GM21529 (cell line): ENCODE measurements at regions not wholly inside any gene's neighbourhood (a gene's known extent, or its start where the extent isn't known, plus 50 kb on each side); places are given as distances from the start of the nearest gene placed in this dataset.
A peak's percentile ranks its signal among the peaks of the same experiment; 100 is the strongest.
"Not testable (repeated sequence)": the region's sequence is repeated elsewhere in the genome, so short reads cannot be mapped to it uniquely, and the experiment has no call there.

ENCODE experiments used
- ATAC-seq: cut with Tn5 transposase; IDR thresholded peaks from one replicate; pipeline ENCODE4 v1.9.1; 2021; ENCODE audit not compliant: unreplicated experiment

DNA sequence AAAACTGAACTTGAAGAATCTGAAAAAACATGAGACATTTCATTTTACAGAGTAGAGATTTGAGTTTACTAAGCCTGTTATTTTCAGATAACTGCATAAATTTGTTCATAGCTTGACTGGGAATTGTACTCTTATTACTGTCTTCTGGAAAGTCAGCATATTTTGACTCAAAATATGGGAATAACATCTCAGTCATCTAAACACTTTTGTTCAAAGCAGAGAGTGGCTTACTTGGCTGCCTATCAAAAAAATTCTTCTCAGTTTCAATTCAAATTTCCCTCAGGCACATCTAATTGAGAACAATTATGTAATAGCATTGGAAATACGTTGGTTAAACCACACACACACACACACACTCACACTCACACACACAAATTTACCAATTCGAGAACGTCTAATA lies 384.6 kb downstream of the ARL4A start:
- no peak for ATAC-seq

DNA sequence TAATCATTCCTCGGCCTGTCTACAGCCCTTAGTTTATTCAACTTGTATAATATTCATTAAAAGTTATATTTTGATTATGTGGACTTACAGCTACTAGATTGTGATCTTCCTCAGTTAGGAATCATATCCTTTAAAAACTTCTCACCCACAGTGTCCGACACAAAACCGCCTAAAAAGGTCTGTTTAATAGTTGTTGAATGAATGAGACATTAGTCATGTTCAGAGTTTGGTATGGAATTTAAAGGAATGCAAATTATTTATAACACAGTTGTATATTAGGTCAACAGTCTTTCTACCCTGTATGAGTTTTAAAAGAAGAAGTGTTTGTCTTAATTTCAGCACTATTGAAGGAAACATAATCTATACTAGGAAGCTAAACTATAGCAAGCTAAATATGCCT lies 390.0 kb downstream of the ARL4A start:
- no peak for ATAC-seq

DNA sequence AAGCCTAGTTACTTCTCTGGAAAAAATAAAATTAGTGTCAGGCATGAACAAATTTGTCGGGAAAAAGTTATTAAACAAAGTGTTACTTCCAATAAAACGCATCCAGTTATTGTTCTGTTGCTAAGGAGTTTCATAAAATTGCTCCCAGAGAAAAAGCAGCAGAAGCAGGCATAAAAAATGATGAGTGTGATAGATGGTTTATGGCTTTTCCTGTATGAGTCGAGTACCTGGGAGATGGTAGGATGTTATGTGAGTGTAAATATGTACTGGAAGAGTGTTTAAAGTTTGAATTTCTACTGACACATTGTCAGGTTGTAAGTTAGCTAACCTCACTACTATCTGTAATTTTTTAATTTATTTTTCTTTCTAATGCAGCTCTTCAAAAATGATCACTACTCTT lies 390.7 kb downstream of the ARL4A start:
- no peak for ATAC-seq

DNA sequence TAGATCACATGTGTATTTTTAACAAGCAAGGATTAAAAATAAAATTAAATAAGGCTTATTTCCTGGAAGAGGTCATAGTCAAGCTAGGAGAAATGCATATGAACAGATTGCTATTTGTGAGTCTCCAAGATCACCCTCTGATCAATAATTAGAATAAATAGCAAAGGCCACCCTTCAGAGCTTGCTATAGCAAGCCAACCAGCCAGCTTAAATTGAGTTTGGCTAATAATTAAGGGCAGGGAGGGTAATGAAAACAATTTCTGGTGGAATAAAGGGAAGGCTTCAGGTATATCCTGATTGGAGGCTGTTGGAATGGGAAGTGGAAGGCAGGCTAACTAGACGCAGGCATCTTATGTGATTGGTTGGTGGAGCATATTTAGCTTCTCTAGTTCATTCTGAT lies 403.5 kb downstream of the ARL4A start:
- no peak for ATAC-seq

DNA sequence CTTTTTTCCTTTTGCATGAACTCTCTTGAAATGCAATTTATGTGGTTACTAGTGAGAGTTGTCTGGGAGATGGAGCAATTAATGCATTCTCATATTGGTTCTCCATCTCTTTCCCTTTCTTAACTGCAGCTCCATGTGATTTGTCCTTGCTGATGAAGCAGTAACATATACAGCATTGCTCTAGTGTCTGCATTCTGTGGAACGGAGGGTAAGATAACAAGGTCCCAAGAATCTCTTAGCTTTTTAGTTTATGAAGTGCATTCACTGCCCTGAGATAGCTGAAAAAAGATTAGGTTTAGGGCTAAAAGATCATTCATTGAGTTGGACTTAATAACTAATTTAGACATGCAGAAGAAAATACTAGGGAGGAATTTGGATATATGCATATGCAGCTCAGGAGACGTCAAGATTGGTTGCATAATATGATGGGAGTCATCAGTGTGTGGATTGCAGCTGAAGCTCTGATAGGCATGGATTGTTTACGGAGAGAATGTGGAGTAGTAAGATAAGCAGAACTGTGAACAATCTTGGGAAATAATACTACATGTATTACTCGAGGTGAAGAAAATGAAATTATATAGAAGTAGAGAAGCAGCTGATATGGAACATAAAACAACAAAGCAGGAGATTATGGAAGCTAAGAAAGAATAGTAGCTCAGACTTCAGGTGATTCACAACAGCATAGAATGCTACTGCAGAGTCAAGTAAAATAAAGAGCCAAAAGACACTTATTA lies 404.7 kb downstream of the ARL4A start:
- ATAC-seq: no peak

DNA sequence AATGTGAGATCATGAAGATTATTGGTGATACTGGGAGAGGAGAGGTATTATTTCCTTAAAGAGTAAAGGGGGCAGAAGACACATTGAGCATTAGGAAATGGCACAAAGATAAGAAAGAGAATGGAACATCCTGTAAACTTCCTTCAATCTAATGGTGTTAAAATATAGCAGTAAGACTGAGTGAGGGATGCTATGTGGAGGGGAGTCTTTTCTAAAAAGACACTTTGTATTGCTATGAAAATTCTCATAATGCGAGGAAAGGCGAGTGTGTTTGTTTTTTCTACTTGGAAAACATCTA lies 405.2 kb downstream of the ARL4A start:
- ATAC-seq: no peak

DNA sequence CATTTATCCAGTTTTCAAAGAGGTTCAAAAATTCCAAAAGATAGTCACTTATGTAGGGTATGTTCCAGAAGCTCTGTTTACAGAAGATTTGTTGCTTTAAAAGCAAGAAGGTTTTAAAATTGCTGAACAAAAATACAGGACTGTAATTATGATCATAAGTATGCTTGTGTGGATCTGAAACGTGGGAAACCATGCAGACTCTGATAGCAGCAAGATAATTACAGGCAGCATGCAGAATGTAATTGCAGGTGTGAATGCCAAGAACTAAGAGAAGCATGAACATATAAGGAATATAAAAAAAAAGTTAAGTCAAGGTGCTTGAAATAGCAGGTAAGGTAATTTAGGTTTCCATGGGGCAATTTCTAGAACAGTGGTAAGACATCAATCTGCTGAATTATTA lies 405.7 kb downstream of the ARL4A start:
- no peak for ATAC-seq

DNA sequence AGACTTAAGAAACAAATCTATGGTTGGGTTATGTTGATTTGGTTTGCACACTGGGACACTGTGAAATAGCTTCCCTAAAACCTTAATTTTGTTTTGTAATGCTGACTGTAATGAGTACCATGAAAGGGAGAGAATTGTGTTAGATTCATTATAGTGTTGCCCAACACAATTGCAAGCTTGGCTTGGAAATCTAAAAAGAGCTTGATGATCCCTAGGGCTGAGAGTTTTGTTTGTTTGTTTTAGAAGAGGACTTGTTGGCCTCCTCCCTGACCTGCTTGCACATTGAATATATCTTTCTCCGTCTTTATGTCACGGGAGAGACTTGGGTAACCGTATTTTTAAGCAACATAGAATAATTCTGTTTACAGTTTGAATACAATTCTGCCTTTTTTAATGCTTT lies 410.1 kb downstream of the ARL4A start:
- no peak for ATAC-seq

DNA sequence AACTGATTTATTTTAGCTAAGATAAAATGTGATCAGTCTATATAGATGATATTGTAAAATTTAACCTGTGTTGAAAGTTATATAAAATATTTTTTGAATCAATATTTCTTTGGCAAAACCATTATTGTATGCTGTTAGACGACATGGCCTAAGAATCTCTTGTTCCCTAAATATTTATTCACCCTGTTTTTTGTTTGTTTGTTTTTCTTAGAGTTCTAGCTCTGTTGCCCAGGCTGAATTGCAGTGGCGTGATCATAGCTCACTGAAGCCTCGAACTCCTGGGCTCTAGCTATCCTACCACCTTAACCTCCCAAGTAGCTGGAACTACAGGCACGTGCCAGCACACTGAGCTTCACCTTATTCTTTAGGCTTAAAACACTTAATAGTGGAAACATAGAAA lies 410.7 kb downstream of the ARL4A start:
- ATAC-seq: no peak

DNA sequence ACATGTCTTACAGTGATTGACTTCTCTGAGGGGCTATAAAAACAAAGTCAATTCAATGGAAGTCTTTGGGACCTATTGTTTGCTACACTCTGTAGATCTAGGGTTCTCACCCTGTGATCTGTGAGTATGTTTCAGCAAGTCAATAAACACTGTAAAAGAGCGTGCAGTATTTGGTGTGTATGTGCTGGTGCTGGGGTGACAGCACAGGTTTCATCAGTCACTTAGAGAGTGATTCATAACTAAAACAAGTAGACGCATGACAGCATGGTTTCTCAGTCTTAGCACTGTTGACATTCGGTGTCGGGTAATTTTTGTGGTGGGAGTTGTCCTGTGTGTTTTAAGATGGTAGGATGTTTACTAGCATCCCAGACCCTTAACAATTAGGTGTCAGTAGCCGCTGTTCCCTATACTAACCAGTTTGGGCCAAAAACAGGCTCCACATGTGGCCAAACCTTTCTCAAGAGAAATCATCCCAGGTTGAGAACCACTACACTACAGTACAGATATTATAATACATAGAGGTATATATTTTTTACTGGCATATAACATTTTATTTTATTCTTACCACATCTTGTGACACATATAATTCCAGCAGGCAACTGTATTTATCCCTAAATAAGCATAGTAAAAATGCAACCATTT lies 411.8 kb downstream of the ARL4A start:
- peak; percentile 80 for ATAC-seq

DNA sequence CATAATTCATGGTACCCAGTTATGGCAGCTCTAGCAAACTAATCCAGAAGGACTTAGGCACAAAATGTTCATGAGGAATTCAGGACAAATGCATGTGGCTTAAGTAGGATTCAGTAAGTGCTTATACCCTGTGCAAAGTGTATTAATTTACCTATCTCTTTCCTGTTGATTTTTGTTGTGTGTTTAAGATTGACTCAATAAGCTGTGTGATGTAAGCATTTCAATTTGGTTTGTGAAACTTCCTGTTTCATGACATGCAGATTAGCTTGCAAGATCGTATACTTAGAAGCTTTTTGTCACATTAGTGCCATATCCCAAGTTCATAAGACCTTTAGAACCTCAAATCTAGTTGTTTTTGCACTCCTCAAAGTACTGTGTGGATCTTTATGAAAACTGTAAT lies 416.7 kb downstream of the ARL4A start:
- ATAC-seq: no peak

DNA sequence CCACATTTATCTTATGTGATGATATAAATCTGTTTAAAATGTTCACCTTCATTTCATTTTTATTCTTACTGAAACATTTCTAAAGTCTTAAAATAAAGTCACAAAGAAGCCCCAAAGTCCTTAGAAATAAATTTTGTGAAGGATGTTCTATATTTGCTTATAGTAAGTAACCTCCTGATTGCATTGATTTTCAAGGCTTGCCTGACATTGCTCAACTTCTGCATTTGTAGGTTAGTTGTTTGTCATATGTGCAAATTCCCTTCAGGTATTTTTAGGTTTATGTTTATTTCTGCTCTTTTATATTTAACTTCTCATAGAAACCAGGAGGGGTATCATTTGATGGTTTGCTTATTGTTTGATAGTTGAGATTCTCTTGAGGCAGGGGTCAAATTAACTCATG lies 417.8 kb downstream of the ARL4A start:
- no peak for ATAC-seq

DNA sequence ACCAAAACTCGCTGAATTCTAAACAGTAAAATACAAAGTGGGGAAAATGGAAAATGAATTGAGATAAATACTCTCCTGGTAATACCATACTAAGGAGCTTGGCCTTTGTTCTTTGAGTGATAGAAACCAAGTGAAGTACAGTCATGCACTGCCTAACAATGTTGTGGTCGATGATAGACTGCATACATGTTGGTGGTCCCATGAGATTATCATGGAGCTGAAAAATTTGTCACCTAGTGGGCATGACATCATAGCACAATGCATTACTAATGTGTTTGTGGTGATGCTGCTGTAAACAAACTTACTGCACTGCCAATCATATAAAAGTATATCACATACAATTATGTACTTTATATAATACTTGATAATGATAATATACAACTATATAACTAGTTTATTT lies 419.1 kb downstream of the ARL4A start:
- no peak for ATAC-seq

DNA sequence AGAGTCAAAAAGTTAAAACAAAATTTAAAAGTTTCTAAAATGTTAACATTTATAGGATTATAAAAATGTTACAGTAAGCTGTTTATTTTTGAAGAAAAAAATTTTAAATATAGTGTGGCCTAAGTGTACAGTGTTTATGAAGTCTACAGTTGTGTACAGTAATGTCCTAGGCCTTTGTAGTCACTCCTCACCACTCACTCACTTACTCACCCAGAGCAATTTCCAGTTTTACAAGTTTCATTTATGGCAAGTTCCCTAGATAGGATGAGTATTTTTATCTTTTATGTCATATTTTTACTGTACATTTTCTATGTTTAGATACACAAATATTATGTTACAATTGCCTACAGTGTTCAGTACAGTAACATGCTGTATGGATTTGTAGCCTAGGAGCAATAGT lies 419.9 kb downstream of the ARL4A start:
- no peak for ATAC-seq

DNA sequence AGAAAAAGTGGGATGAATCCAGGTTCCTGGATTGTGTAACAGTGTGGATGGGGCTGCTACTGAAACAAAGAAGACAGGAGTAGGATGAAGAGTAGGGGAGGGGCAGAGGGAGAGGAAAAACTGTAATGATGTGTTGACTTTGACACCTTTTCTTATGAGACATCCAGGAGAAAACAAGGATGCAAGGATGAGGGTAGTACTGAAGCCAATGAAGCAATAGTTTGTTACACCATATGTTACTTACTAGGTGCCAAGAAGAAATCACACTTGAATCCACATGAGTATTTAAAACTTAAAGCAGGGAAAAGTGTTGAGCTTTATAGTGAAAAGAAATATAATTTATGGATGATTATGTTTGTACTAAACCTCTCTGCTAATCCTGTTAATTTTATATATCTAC lies 420.6 kb downstream of the ARL4A start:
- no peak for ATAC-seq

DNA sequence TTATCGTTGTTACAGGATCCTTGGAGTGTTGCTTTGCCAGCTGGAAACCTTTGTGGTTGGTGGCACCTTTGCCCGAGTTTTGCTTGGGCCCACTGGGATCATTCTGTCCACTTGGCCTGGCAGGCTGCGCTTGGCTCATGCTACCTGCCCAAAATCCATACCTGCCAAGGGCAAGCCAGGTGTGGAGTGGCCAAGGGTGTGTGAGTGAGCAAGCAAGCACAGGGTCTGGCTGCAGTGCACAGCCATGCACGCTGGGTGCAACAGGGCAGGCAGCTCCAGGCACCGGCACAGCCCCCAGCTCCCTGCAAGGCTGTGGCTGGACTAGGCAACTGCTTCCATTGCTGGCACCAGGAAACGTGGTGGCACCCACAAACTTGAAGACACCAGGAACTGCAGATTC lies 421.8 kb downstream of the ARL4A start:
- ATAC-seq: no peak

DNA sequence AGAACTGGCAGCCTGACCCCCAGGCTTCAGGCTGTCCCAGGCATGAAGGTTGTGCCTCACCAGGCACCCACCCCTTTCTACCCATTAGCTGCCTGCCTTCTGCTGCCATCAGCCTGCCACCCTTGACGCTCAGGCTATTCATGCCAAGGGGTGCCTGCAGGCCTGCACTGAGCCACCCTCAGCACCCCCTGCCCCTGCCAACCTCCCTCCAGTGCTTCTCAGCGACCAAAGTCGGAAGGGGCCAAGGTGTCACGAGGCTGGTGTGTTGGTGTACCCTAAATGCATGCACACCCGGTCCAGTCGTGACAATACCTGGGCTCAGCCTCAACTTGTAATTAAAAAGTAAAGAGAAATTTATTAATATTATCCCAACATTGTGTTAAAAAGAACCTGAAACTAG lies 422.7 kb downstream of the ARL4A start:
- ATAC-seq: no peak

DNA sequence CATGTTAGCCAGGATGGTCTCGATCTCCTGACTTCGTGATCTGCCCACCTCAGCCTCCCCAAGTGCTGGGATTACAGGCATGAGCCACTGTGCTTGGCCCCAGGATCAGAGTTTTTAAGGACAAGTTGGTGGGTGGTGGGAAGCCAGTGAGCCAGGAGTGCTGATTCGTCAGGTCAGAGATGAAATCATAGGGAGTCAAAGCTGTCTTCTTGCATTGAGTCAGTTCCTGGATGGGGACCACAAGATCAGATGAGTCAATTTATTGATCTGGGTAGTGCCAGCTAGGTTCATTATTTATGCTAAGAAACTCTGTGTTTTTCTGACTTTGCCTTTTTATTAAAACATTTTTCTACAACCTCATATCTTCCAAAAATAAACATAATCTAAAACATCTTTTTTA lies 423.8 kb downstream of the ARL4A start:
- no peak for ATAC-seq

DNA sequence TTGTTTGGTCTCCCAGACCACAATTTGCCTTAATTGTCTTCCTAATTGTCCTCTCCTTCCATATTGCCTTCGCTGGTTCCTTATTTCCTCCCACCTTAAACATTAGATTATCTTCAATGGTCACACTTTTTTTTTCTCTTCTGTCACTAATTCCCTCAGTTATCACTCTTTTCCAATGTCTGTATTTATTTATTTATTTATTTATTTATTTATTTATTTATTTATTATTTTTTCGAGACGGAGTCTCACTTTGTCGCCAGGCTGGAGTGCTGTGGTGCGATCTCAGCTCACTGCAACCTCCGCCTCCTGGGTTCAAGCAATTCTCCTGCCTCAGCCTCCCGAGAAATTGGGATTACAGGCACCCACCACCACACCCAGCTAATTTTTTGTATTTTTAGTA lies 426.8 kb downstream of the ARL4A start:
- not testable (repeated sequence) for ATAC-seq

DNA sequence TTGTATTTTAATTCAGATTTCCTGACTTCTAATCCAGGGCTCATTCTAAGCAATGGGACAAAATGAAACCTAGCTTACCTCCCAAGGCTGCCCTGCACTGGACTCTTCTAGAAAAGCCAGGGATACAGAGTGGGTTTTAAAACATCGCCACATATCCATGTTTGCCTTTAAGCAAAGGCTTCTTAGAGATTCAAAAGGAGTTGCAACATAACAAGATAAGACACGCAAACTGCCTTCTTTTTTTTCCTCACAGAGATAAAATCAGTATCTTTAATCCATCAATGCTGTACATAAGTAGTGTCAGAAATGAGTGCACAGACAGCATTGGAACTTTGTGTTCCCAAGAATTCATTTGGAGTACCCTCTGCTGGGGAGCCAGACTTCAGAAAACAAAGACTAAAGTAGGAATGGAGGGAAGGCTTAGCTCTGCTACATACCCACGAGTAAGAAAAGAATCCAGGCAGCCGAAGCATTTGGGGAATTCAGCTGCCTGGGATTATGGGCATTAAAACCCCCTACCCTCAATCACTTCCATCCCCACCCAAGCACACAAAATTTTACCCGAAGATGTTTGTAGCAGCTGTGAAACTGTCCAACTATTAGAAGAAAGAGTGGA lies 427.8 kb downstream of the ARL4A start:
- no peak for ATAC-seq

DNA sequence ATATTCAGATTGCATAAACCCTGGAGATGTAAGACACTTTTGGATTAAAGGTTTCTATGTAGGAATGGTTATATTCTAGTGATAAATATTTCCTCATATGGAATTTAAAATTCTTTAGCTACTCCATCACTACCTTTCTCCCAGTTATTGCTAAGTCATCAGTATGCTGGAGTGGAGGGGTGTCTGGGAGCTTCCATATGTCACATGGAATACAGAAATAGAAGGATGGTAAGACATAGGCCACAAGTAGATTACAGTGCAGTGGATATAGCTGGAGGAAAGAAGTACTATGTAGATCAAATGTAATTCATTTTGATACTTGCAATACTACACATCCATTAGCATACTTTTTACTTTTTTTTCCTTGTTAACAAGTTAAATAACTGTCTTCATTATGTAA lies 428.4 kb downstream of the ARL4A start:
- ATAC-seq: no peak

DNA sequence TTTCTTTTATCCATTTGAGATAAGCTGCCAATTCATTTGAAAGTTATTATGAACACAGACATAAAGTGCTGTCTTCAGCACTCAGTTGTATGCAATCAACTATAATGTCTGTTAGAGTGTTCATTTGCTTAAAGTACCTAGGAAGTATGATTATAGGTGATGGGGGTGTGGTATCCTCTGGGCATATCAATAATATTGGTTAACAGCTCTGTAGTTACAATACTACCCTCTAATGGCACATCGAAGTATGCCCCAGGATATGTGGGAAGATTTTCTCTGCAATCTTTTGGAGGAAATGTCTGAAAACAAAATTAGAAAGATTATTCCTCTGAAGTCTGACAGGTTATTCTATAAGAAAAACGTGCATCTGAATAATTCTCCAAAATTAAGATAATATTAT lies 429.7 kb downstream of the ARL4A start:
- ATAC-seq: no peak

DNA sequence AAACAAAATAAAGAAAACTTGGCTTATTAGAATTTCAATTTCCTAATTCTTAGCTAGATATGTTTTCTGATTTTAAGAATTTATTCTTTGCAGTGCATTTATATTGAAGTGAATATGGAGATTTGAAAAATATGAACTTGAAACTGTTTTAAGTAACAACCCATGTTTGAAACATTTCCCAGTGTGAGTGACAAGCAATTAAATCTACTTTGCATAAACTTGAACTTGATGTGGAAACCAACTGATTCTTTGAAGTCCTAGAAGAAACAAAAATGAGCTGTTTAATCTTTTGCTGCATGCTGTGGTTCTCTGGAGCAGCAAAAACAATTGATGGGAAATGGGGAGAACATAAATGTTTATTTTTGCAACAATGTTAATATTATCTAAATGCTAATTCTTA lies 430.2 kb downstream of the ARL4A start:
- no peak for ATAC-seq
